Mucosa of descending colon (tissue), 3 donors: ENCODE measurements at regions not wholly inside any gene's neighbourhood (a gene's known extent, or its start where the extent isn't known, plus 50 kb on each side); places are given as distances from the start of the nearest gene placed in this dataset.

Source experiments
- ATAC-seq: fragments of 200-7000 bp; cut with Tn5 transposase; one replicate; pipeline ENCODE4 v1.9.1; 2020; ENCODE audit warnings: mild to moderate bottlenecking, moderate library complexity
- DNase-seq, 3 donors: peaks; one replicate each; pipeline ENCODE4 v3.0.0-alpha.2; 2020
- H3K36me3 ChIP-seq: fragments of 200-600 bp; one replicate; pipeline ENCODE4 v1.8.0; 2021; ENCODE audit warnings: low read depth, mild to moderate bottlenecking
- H3K4me1 ChIP-seq: fragments of 200-600 bp; one replicate; pipeline ENCODE4 v1.8.0; 2021; ENCODE audit warnings: low read depth, mild to moderate bottlenecking
- H3K4me3 ChIP-seq: fragments of 200-600 bp; one replicate; pipeline ENCODE4 v1.8.0; 2021; ENCODE audit warnings: mild to moderate bottlenecking
- H3K9me3 ChIP-seq: fragments of 200-600 bp; one replicate; pipeline ENCODE4 v1.8.0; 2021; ENCODE audit warnings: mild to moderate bottlenecking
- intact Hi-C, 2 donors: fragments of 100-400 bp; cut with DNase I in 1 of 2; cut with micrococcal nuclease in 1 of 2; formaldehyde crosslinking; loops; one replicate each; pipeline versions ENCODE4 v1.11.0 to v1.11.1; 2022; cut with DNase I, micrococcal nuclease
- TF ChIP-seq, protein P1 (sequence below): fragments of 200-600 bp; IDR thresholded peaks from one replicate; pipeline ENCODE4 v1.8.0; 2022; ENCODE audit warnings: antibody characterized with exemption, mild to moderate bottlenecking
- donor health status: DM: no; HTN: no; CAD: no; lungs with moderate emphysema.
- donor health status: DM: no; HTN: no; CAD: no.
- donor health status: DM: no; HTN: yes; CAD: no.

DNA sequence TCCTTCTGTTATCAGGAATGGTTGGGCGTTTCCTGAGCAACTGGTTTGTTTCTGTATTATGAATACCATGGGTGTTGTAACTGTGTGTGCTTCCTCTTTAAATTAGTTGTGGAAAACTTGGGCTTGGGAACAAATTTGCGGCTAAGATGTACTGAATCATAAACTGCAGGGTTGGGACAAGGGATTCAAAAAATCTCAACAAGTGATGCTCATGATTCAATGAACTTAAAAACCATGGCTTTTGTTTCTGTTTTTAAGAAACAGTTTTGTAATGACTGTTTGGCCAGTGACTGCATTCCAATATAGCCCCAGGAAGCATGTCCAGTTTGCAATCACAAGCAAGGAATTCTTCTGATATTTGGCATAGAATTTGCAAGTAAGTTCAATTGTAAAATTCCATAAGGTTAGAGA, 657.5 kb upstream of the WWC1 start:
- intact Hi-C loops: no loop called here
- TF ChIP-seq, protein P1, sequence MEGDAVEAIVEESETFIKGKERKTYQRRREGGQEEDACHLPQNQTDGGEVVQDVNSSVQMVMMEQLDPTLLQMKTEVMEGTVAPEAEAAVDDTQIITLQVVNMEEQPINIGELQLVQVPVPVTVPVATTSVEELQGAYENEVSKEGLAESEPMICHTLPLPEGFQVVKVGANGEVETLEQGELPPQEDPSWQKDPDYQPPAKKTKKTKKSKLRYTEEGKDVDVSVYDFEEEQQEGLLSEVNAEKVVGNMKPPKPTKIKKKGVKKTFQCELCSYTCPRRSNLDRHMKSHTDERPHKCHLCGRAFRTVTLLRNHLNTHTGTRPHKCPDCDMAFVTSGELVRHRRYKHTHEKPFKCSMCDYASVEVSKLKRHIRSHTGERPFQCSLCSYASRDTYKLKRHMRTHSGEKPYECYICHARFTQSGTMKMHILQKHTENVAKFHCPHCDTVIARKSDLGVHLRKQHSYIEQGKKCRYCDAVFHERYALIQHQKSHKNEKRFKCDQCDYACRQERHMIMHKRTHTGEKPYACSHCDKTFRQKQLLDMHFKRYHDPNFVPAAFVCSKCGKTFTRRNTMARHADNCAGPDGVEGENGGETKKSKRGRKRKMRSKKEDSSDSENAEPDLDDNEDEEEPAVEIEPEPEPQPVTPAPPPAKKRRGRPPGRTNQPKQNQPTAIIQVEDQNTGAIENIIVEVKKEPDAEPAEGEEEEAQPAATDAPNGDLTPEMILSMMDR: no peak
- no peak for ATAC-seq

GRCh38 chr5:167634432-167634831, 657.0 kb upstream of the WWC1 start:
- Histone ChIP-seq H3K9me3 (no peaks in the 10 kb centered on the region), H3K36me3 (no peaks in the 10 kb centered on the region), H3K4me3 (no peak overlapping the region), H3K4me1 (no peaks in the 10 kb centered on the region)
- TF ChIP-seq, protein P1: no peak
- no peak for DNase-seq
- intact Hi-C loops: no loop called here
- no peak for ATAC-seq

More for the DNA sequence above, 657.5 kb upstream of the WWC1 start:
- H3K36me3 ChIP-seq: no peaks in the 10 kb centered on the region
- no peak overlapping the region for H3K4me3 ChIP-seq
- no peak for DNase-seq
- H3K9me3 ChIP-seq: no peaks in the 10 kb centered on the region
- no peaks in the 10 kb centered on the region for H3K4me1 ChIP-seq

DNA sequence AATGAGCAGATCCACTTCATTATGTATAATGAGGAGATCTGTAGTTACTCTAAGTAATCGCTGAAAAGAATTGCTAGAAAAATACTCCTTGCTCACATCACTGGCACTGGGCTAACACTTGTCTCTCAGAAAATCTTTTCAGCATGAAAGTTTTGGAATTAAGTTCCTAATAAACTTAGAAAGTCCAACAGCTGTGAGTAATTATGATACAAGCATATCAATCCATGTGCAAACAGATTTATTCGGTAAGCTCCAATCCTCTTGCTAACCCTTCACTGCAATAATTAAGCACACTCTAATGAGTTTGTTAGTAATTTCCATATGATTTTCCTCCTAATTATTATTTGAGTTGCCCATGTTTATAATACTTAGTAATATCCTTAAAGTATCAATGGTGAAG, 652.6 kb upstream of the WWC1 start:
- DNase-seq (no peak), ATAC-seq (no peak)
- intact Hi-C loops: no loop called here
- Histone ChIP-seq H3K4me3 (no peak overlapping the region), H3K4me1 (no peaks in the 10 kb centered on the region), H3K36me3 (no peaks in the 10 kb centered on the region), H3K9me3 (no peaks in the 10 kb centered on the region)
- TF ChIP-seq, protein P1: no peak

GRCh38 chr5:167639273-167639672, 652.2 kb upstream of the WWC1 start:
- DNase-seq (no peak), ATAC-seq (no peak)
- no peak overlapping the region for H3K4me3 ChIP-seq
- no peaks in the 10 kb centered on the region for H3K36me3 ChIP-seq
- TF ChIP-seq, protein P1: no peak
- no peaks in the 10 kb centered on the region for H3K4me1 ChIP-seq
- no peaks in the 10 kb centered on the region for H3K9me3 ChIP-seq
- intact Hi-C loops: no loop called here

GRCh38 chr5:167639766-167640165, 651.7 kb upstream of the WWC1 start:
- Histone ChIP-seq H3K9me3 (no peaks in the 10 kb centered on the region), H3K4me3 (no peak overlapping the region), H3K36me3 (no peaks in the 10 kb centered on the region), H3K4me1 (no peaks in the 10 kb centered on the region)
- ATAC-seq: no peak
- intact Hi-C loops: no loop called here
- TF ChIP-seq, protein P1: no peak
- no peak for DNase-seq

- Histone ChIP-seq H3K9me3 (no peaks in the 10 kb centered on the region), H3K36me3 (no peaks in the 10 kb centered on the region), H3K4me1 (no peaks in the 10 kb centered on the region), H3K4me3 (no peak overlapping the region)
- ATAC-seq: no peak
- TF ChIP-seq, protein P1: no peak
- no peak for DNase-seq
- intact Hi-C loops: no loop called here
Observed at GRCh38 chr5:167642181-167642580, 649.3 kb upstream of the WWC1 start.
